ENCODE measurements at regions not wholly inside any gene's neighbourhood (a gene's known extent, or its start where the extent isn't known, plus 50 kb on each side); places are given as distances from the start of the nearest gene placed in this dataset.

DNA sequence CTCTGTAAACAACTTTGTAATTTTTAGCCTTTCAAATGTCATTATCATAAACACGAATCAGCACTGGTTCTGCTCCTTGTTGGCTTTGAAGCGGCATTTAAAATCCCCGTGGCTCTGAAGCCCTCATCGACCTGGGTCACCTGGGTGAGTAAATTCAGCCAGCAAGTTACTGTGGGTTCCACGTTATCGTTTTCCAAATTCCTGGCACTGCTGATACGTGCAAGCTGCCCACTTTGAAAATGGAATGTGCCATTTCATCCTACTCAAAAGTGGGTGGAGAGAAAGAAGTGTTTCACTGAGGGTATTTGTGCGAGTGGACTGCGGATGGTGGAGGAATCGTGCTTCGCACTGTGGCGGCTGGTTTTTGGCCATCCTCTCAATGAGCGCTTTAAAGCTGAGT lies 281.7 kb downstream of the KLF6 start:
- TF ChIP-seq, protein P1, sequence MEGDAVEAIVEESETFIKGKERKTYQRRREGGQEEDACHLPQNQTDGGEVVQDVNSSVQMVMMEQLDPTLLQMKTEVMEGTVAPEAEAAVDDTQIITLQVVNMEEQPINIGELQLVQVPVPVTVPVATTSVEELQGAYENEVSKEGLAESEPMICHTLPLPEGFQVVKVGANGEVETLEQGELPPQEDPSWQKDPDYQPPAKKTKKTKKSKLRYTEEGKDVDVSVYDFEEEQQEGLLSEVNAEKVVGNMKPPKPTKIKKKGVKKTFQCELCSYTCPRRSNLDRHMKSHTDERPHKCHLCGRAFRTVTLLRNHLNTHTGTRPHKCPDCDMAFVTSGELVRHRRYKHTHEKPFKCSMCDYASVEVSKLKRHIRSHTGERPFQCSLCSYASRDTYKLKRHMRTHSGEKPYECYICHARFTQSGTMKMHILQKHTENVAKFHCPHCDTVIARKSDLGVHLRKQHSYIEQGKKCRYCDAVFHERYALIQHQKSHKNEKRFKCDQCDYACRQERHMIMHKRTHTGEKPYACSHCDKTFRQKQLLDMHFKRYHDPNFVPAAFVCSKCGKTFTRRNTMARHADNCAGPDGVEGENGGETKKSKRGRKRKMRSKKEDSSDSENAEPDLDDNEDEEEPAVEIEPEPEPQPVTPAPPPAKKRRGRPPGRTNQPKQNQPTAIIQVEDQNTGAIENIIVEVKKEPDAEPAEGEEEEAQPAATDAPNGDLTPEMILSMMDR (IDR thresholded peaks at IDR 0.05; ENCODE audit: low read depth, low read length): no peak
- no peak for DNase-seq (ENCODE audit: extremely low read depth, low read depth)

DNA sequence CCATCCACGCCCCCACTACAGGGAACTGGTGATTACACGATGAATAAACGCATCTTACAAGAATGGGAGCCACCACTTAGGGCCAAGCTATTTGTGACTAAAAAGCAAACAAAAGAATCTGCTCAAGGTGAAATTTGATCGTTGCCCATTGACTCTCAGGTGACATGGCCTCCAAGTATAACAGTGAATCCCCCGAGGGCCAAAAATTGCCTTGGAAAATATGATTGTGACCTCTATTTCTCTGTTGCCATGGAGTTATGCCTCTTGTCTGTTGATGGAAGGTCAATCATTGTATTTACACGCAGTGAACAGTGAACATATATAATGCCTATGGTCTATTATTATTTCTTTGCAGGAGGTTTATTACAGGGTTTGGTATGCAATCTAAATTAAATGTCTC lies 282.3 kb downstream of the KLF6 start:
- TF ChIP-seq, protein P1 (IDR thresholded peaks at IDR 0.05; ENCODE audit: low read depth, low read length): no peak
- DNase-seq (ENCODE audit: extremely low read depth, low read depth): no peak

DNA sequence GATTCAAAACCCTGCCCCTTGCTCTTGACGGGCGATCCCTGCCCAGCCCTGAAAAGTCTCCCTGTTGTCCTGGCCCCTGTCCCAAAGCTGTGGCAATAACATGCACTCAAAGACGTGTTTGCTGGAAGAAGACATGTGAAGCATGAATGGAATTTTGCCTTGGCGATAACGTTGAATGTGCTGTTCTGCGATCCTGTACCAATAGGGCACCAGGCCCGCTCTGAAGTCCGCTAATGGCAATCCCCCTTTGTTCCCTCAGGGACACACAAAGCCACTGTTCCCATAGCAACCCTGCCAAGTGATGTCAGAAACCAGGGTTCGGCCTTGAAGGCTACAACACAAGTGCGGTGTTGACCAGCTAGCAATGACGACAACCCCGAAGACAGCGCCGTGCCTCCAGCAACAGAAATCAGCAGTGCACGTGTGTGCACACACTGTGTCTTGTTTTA lies 284.6 kb downstream of the KLF6 start:
- no peak for DNase-seq (ENCODE audit: extremely low read depth, low read depth)
- TF ChIP-seq, protein P1 (IDR thresholded peaks at IDR 0.05; ENCODE audit: low read depth, low read length): no peak

DNA sequence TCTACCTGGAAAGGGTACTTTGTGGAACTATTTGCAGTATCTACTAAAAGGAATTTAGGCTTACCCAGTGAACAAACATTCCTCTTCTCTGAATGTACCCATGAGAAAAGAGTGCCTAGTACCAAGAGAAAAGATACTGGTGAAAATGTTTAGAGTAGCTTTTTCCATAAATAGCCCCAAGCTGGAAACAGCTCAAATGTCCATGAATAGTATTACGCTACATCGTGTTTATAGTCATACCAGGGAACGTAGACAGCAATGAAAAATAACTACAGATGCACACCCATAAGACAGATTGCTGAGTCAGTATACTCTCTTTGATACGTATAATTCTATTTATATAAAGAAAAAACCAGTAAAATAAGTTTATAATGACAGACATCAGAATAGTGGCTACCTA lies 285.9 kb downstream of the KLF6 start:
- TF ChIP-seq, protein P1 (IDR thresholded peaks at IDR 0.05; ENCODE audit: low read depth, low read length): no peak
- no peak for DNase-seq (ENCODE audit: extremely low read depth, low read depth)

DNA sequence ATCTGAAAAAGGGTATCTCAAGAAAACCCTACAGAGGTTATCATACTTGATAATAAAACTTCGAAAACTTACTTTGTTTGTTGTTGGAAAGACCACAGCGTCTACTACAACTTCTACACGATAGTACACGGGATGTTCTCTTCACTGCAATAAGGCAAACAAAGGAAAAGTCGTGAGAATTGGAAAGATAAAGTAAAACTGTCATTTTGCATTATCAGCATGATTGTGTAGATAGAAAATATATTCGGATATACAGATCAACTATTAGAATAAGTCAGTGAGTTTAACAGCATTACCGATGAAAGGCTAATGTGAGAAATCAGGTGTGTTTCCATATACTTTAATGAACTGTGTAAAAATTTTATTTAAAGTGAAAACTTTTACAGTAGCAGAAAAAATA lies 287.4 kb downstream of the KLF6 start:
- TF ChIP-seq, protein P1 (IDR thresholded peaks at IDR 0.05; ENCODE audit: low read depth, low read length): no peak
- DNase-seq (ENCODE audit: extremely low read depth, low read depth): no peak

DNA sequence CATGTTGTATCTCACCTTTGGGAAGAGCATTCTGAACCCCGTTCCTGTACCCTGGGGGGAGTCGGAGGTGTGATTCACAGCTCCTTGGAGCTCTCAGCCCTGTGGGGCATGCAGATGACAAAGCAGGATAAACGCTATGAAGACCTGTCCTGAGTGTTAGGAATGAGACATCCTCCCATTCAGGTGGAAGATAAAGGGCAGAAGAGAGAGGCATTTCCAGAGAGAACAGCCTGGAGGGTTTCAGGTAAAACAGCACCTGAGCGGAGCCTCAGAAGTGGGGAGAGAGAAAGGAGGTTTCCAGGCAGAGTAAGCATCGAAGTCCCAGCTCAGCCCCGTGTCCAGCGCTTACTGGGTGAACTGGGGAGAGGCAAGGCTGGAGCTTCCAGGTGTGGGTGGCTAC lies 288.9 kb downstream of the KLF6 start:
- TF ChIP-seq, protein P1 (IDR thresholded peaks at IDR 0.05; ENCODE audit: low read depth, low read length): no peak
- no peak for DNase-seq (ENCODE audit: extremely low read depth, low read depth)

DNA sequence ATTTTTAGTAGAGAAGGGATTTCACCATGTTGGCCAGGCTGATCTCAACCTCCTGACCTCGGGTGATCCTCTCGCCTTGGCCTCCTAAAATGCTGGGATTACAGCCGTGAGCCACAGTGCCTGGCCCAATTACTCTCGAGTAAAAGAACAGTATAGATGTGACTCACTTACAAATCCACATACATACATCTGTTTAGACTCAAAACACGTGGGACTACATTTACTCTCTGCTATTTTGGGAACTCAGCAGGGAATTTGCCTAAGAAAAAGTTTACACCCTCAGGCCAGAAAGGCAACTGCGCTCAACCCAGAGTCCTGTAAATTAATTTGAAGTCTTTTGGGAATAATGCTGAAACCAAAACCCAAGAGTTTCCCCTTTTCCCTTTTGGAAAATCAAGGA lies 289.7 kb downstream of the KLF6 start:
- TF ChIP-seq, protein P1 (IDR thresholded peaks at IDR 0.05; ENCODE audit: low read depth, low read length): no peak
- no peak for DNase-seq (ENCODE audit: extremely low read depth, low read depth)
